ENCODE measurements at regions not wholly inside any gene's neighbourhood (a gene's known extent, or its start where the extent isn't known, plus 50 kb on each side); places are given as distances from the start of the nearest gene placed in this dataset.

DNA sequence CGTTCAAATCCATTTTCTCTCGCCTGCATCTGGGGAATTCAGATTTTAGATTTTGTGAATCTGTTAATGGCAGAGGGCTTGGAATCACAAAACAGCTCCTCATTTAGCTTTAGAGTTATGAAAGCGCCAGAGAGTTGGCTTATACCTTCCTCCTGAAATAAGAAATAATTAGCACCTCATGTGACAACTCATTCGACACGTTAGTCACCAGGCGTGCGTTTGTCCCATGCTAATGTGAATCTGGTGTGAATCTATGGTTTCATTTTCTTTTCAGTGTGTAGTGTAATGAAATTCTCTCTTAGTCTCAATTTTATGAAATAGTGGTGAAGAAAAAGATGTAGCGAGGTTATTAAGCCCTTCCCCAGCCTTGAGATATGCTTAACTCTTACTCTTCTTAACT is 89.4 kb downstream of the EDEM1 start:
- Histone ChIP-seq H3K4me1 (no peaks in the 10 kb centered on the region), H3K27me3 (replicated peaks in 1 of 7) (no peaks in the 10 kb centered on the region), H3K27ac (no peak overlapping the region), H3K9me3 (peaks cover 0 to 33% (median 29%) of the 10 kb centered on the region in 8 donors), H3K4me3 (no peak overlapping the region), H3K36me3 (no peaks in the 10 kb centered on the region)
- no peak for TF ChIP-seq POLR2A (IDR thresholded peaks at IDR 0.05)
- TF ChIP-seq CTCF (IDR thresholded peaks at IDR 0.05 in 8 of 11, conservative IDR thresholded peaks at IDR 0.05 in 3 of 11) = no peak
- 80 to 93% (median 91%) methylated on average over 8 of the region's 8 CpGs for WGBS, 5 donors
- intact Hi-C loops (cut with DNase I; ENCODE audit: low total_unique reads) = no loop called here
- DNase-seq = no peak

DNA sequence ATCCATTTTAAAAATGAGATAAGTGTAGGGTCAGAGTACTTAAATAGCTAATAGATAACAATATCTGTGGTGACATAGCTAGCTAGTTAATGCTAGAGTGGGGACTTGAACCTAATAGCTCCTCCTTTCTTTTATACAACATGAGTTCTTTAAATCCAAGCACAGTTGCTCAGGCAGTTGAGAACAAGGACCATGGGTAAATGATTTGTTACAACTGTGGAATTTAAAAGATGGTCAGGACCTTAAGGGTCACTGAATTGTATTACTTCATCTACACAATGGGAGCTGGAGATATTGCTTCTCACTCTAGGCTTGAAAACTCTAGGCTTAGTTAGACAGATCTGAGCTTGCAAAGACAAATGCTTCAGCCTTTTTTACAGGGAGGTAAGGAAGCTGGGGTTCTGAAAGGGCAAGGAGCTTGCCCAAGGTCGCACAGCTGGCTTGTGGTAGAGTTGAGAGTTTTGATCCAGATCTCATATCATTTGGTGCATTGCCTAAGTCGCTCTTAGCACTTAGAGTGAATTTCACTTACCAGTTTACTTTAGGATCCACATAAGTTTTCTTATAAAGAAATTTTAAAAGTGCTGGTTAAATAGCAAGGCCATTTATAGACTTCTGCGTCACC is 90.2 kb downstream of the EDEM1 start:
- no peak for TF ChIP-seq POLR2A (IDR thresholded peaks at IDR 0.05)
- no peak for TF ChIP-seq POLR2AphosphoS5 (IDR thresholded peaks at IDR 0.05)
- intact Hi-C loops (cut with DNase I; ENCODE audit: low total_unique reads) = no loop called here
- no peak overlapping the region for H3K27ac ChIP-seq
- H3K4me1 ChIP-seq = no peaks in the 10 kb centered on the region
- H3K36me3 ChIP-seq = no peaks in the 10 kb centered on the region
- no peak overlapping the region for H3K4me3 ChIP-seq
- WGBS, 5 donors = 82 to 87% (median 86%) methylated on average over 3 of the region's 3 CpGs
- DNase-seq = no peak
- H3K27me3 ChIP-seq (replicated peaks in 1 of 7) = no peaks in the 10 kb centered on the region
- peaks cover 0 to 41% (median 37%) of the 10 kb centered on the region in 8 donors for H3K9me3 ChIP-seq

DNA sequence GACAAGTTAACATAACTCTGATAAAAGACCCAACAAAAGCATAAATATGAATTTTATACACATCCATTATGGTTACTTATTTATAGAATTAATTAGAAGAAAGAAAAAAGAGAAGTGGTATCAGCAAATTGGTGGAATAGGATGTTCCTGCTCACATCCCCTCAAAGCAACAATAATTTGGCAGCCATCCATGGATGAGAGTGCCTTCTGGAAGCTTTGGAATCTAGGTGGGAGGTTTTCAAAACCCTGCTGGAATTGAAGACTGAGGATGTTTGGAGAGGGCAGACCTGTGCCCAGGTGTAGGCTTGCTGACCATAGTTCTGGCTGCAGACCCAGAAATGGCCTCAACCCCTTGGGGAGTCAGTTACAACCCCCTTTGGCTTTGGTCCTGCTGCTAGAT is 91.2 kb downstream of the EDEM1 start:
- no peak overlapping the region for H3K4me3 ChIP-seq
- peaks cover 0 to 44% (median 39%) of the 10 kb centered on the region in 8 donors for H3K9me3 ChIP-seq
- intact Hi-C loops (cut with DNase I; ENCODE audit: low total_unique reads) = no loop called here
- TF ChIP-seq POLR2A (IDR thresholded peaks at IDR 0.05) = no peak
- no peak for TF ChIP-seq CTCF (IDR thresholded peaks at IDR 0.05 in 8 of 11, conservative IDR thresholded peaks at IDR 0.05 in 3 of 11)
- TF ChIP-seq POLR2AphosphoS5 (IDR thresholded peaks at IDR 0.05) = no peak
- no peaks in the 10 kb centered on the region for H3K4me1 ChIP-seq
- DNase-seq = no peak
- H3K27ac ChIP-seq = no peak overlapping the region
- H3K27me3 ChIP-seq (replicated peaks in 1 of 7) = no peaks in the 10 kb centered on the region
- no peaks in the 10 kb centered on the region for H3K36me3 ChIP-seq

DNA sequence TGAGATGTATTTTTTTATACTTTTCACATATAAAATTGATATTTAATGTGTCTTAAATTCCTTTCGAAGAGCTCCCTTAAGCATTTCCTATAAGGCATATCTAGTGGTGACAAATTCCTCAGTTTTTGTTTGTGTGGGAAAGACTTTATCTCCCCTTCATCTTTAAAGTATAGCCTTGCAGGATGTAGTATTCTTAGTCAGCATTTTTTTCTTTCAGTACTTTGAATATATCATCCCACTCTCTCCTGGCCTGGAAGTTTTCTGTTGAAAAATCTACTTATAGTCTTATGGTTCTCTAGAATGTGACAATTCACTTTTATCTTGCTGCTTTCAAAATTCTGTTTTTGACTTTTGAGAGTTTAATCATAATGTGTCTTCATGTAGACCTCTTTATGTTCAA is 95.2 kb downstream of the EDEM1 start:
- 92 to 100% (median 98%) methylated on average over 1 of the region's 1 CpG for WGBS, 5 donors
- TF ChIP-seq POLR2A (IDR thresholded peaks at IDR 0.05) (no peak), CTCF (IDR thresholded peaks at IDR 0.05 in 8 of 11, conservative IDR thresholded peaks at IDR 0.05 in 3 of 11) (no peak), POLR2AphosphoS5 (IDR thresholded peaks at IDR 0.05) (no peak)
- no peaks in the 10 kb centered on the region for H3K4me1 ChIP-seq
- no peak overlapping the region for H3K4me3 ChIP-seq
- H3K36me3 ChIP-seq = no peaks in the 10 kb centered on the region
- DNase-seq = no peak
- H3K27ac ChIP-seq = no peak overlapping the region
- H3K9me3 ChIP-seq = peaks cover 0 to 51% (median 41%) of the 10 kb centered on the region in 8 donors
- intact Hi-C loops (cut with DNase I; ENCODE audit: low total_unique reads) = no loop called here
- H3K27me3 ChIP-seq (replicated peaks in 1 of 7) = no peaks in the 10 kb centered on the region

DNA sequence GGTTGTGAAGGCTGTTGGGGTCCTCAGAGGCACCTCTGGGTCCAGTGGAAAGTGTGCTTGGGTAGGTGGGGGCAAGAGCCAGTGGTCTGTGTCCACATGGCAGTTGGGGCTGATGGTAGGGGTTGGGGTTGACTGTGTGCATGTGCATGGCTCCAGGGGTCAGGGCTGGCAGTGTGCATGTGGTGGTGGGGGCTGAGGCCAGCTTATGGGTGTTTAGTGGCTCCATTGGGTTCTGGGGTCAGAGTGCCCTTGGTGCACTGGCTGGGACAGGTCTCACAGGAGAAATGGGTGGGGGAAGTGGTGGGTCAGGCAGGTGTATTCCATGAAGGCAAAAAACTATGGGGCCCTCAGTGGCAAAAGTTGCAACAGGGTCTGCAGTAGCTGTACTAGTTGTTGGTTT is 97.9 kb downstream of the EDEM1 start:
- Histone ChIP-seq H3K36me3 (no peaks in the 10 kb centered on the region), H3K9me3 (peaks cover 0 to 39% (median 27%) of the 10 kb centered on the region in 8 donors), H3K27ac (no peak overlapping the region), H3K4me3 (no peak overlapping the region), H3K4me1 (no peaks in the 10 kb centered on the region), H3K27me3 (replicated peaks in 1 of 7) (no peaks in the 10 kb centered on the region)
- intact Hi-C loops (cut with DNase I; ENCODE audit: low total_unique reads) = no loop called here
- TF ChIP-seq CTCF (IDR thresholded peaks at IDR 0.05 in 8 of 11, conservative IDR thresholded peaks at IDR 0.05 in 3 of 11) = no peak
- no peak for TF ChIP-seq POLR2AphosphoS5 (IDR thresholded peaks at IDR 0.05)
- no peak for TF ChIP-seq POLR2A (IDR thresholded peaks at IDR 0.05)
- DNase-seq = no peak

All from spleen (tissue), 11 donors.